Spinal cord (tissue), 9 donors: ENCODE measurements at regions not wholly inside any gene's neighbourhood (a gene's known extent, or its start where the extent isn't known, plus 50 kb on each side); places are given as distances from the start of the nearest gene placed in this dataset.

Source experiments
- DNase-seq, 6 donors: peaks; one replicate each; pipeline versions ENCODE4 v3.0.0 to v3.0.0-alpha.2; 2013 to 2015; ENCODE audit warnings: low spot score in 6 of 6, low read depth in 4 of 6
- H3K27ac ChIP-seq: one replicate; pipeline ENCODE4 v1.5.1; 2013; ENCODE audit warnings: low read depth, low read length, control low read depth
- H3K27me3 ChIP-seq: one replicate; pipeline ENCODE4 v1.6.1; 2013; ENCODE audit warnings: low read length; ENCODE audit not compliant: control insufficient read depth, insufficient read depth
- H3K36me3 ChIP-seq: one replicate; pipeline ENCODE4 v1.6.1; 2013; ENCODE audit warnings: low read length; ENCODE audit not compliant: control insufficient read depth, insufficient read depth
- H3K4me1 ChIP-seq: one replicate; pipeline ENCODE4 v1.6.1; 2013; ENCODE audit warnings: low read length; ENCODE audit not compliant: control insufficient read depth, insufficient read depth
- H3K4me3 ChIP-seq: one replicate; pipeline ENCODE4 v1.5.1; 2013; ENCODE audit warnings: low read depth, low read length, control low read depth
- H3K9me3 ChIP-seq: one replicate; pipeline ENCODE4 v1.6.1; 2013; ENCODE audit warnings: low read length; ENCODE audit not compliant: control insufficient read depth, insufficient read depth
- WGBS: methylation state at CpG from one replicate; pipeline ENCODE4 v1.1.5; 2013; ENCODE audit warnings: missing lambda C conversion rate; ENCODE audit not compliant: insufficient coverage; 5-methylcytosine and 5-hydroxymethylcytosine counted together
- donor health status: healthy.

- Histone ChIP-seq H3K4me1 (peaks cover 5% of the 10 kb centered on the region), H3K4me3 (peak overlapping the region; percentile 71), H3K27ac (peak overlapping the region; percentile 91), H3K9me3 (no peaks in the 10 kb centered on the region), H3K36me3 (no peaks in the 10 kb centered on the region), H3K27me3 (no peaks in the 10 kb centered on the region)
- 35% methylated on average over 5 of the region's 9 CpGs for WGBS
- DNase-seq, result peak in 2 of 6 donors; percentile 7 to 10
These were observed 186.8 kb downstream of the ZEB2 start for GRCh38 chr2:144333143-144333555.

- H3K27ac ChIP-seq, result peak overlapping the region; percentile 91
- H3K27me3 ChIP-seq, result no peaks in the 10 kb centered on the region
- no peaks in the 10 kb centered on the region for H3K36me3 ChIP-seq
- peaks cover 5% of the 10 kb centered on the region for H3K4me1 ChIP-seq
- DNase-seq, result peak; percentile 61 to 97 (median 80)
- no peaks in the 10 kb centered on the region for H3K9me3 ChIP-seq
- H3K4me3 ChIP-seq, result peak overlapping the region; percentile 71
- WGBS, result under 1% methylated on average over 70 of the region's 77 CpGs
These were observed 187.4 kb downstream of the ZEB2 start for GRCh38 chr2:144332356-144333142.

GRCh38 chr2:144331674-144332355 is 188.1 kb downstream of the ZEB2 start:
- WGBS, result under 1% methylated on average over 49 of the region's 66 CpGs
- Histone ChIP-seq H3K4me3 (peak overlapping the region; percentile 75), H3K9me3 (no peaks in the 10 kb centered on the region), H3K27me3 (no peaks in the 10 kb centered on the region), H3K36me3 (no peaks in the 10 kb centered on the region), H3K27ac (peak overlapping the region; percentile 83), H3K4me1 (peaks cover 5% of the 10 kb centered on the region)
- peak in 4 of 6 donors; percentile 4 to 94 (median 66) for DNase-seq

- Histone ChIP-seq H3K4me3 (peak overlapping the region; percentile 75), H3K36me3 (no peaks in the 10 kb centered on the region), H3K4me1 (peaks cover 5% of the 10 kb centered on the region), H3K27ac (peak overlapping the region; percentile 83), H3K9me3 (no peaks in the 10 kb centered on the region), H3K27me3 (no peaks in the 10 kb centered on the region)
- peak in 3 of 6 donors; percentile 30 to 51 (median 31) for DNase-seq
- WGBS, result 6% methylated on average over 7 of the region's 12 CpGs
These were observed 188.8 kb downstream of the ZEB2 start for GRCh38 chr2:144330951-144331673.

GRCh38 chr2:144329472-144329871 is 190.4 kb downstream of the ZEB2 start:
- DNase-seq, result no peak
- H3K4me1 ChIP-seq, result peaks cover 5% of the 10 kb centered on the region
- H3K4me3 ChIP-seq, result no peak overlapping the region
- no peaks in the 10 kb centered on the region for H3K36me3 ChIP-seq
- H3K9me3 ChIP-seq, result no peaks in the 10 kb centered on the region
- 100% methylated on average over 1 of the region's 2 CpGs for WGBS
- H3K27me3 ChIP-seq, result no peaks in the 10 kb centered on the region
- H3K27ac ChIP-seq, result no peak overlapping the region

- H3K27ac ChIP-seq, result no peak overlapping the region
- DNase-seq, result no peak
- H3K9me3 ChIP-seq, result no peaks in the 10 kb centered on the region
- WGBS, result 100% methylated on average over 5 of the region's 7 CpGs
- H3K36me3 ChIP-seq, result no peaks in the 10 kb centered on the region
- H3K4me1 ChIP-seq, result peaks cover 5% of the 10 kb centered on the region
- no peaks in the 10 kb centered on the region for H3K27me3 ChIP-seq
- no peak overlapping the region for H3K4me3 ChIP-seq
These were observed 191.0 kb downstream of the ZEB2 start for GRCh38 chr2:144328938-144329337.

GRCh38 chr2:144326825-144327224 is 193.1 kb downstream of the ZEB2 start:
- no CpG with 5 or more reads among the region's 3 CpGs for WGBS
- H3K4me3 ChIP-seq, result no peak overlapping the region
- DNase-seq, result no peak
- no peak overlapping the region for H3K27ac ChIP-seq
- no peaks in the 10 kb centered on the region for H3K9me3 ChIP-seq
- no peaks in the 10 kb centered on the region for H3K36me3 ChIP-seq
- H3K27me3 ChIP-seq, result no peaks in the 10 kb centered on the region
- H3K4me1 ChIP-seq, result no peaks in the 10 kb centered on the region

- Histone ChIP-seq H3K36me3 (no peaks in the 10 kb centered on the region), H3K4me1 (no peaks in the 10 kb centered on the region), H3K27ac (no peak overlapping the region), H3K27me3 (no peaks in the 10 kb centered on the region), H3K4me3 (no peak overlapping the region), H3K9me3 (no peaks in the 10 kb centered on the region)
- no CpG with 5 or more reads among the region's 3 CpGs for WGBS
- DNase-seq, result no peak
These were observed 194.8 kb downstream of the ZEB2 start for GRCh38 chr2:144325086-144325485.

- DNase-seq, result no peak
- Histone ChIP-seq H3K4me1 (no peaks in the 10 kb centered on the region), H3K4me3 (no peak overlapping the region), H3K9me3 (no peaks in the 10 kb centered on the region), H3K27ac (no peak overlapping the region), H3K36me3 (no peaks in the 10 kb centered on the region), H3K27me3 (no peaks in the 10 kb centered on the region)
- WGBS, result 63% methylated on average over 2 of the region's 4 CpGs
These were observed 195.4 kb downstream of the ZEB2 start for GRCh38 chr2:144324446-144325045.
